GM19452 (cell line): ENCODE measurements at regions not wholly inside any gene's neighbourhood (a gene's known extent, or its start where the extent isn't known, plus 50 kb on each side); places are given as distances from the start of the nearest gene placed in this dataset.

ENCODE experiments used
- ATAC-seq: cut with Tn5 transposase; IDR thresholded peaks from one replicate; pipeline ENCODE4 v1.9.1; 2021; ENCODE audit not compliant: unreplicated experiment

DNA sequence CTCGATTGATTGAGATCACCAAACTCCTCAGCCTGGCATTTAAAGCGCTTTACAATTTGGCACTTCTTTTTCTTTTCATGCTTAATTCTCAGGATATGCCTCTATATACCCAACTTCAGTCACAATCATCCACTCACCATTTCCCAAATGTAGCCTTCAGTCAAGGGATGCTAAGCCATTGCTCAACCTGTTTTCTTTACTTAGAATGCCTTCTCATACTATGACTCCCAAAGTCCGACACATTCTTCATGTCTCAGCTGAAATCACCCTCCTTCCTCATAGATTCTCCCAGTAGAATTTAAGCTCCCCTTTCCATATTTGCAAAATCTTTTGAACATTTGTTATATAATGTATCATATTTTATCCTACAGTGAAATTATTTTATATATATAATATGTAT lies 467.0 kb downstream of the LRIG3 start:
- no peak for ATAC-seq

GRCh38 chr12:58455136-58455535 lies 465.2 kb downstream of the LRIG3 start:
- no peak for ATAC-seq

DNA sequence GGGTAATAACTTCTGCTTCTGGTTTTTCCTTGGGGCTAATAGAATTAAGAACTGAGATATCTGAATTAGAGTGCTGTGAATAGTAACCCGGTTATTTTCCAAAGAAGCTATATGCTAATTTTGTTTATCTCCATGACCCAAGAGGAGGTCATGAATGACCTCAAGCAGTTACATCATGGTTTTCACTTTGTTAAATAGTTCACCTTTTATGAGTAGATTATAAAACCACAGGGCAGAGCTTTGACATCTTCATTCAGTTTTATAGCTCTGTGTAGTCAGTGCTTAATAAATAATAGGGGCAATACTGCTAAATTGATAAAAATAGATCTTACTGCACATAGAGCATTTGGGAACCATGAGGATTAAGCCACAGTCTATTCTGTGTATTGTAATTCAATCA lies 462.2 kb downstream of the LRIG3 start:
- no peak for ATAC-seq

- no peak for ATAC-seq
Observed at GRCh38 chr12:58459191-58459590, 461.1 kb downstream of the LRIG3 start.

DNA sequence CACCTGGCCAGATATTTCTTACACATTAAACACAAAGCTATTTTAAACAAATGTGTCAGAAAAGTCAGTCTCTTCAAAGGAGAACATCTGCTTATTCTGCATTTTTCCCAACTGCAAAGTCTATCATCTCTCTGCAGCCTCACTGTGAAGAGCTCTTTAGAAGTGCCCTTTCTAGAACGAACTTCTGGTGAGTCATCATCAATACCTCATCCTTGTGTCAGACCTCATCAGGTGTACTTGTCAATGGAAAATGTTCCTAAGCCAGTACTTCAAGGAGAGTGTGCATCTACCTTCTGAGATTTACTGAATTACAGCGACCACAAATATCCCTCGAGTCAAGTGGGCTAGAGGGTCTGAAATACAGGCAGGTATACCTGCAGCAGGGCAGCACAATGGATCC lies 457.3 kb downstream of the LRIG3 start:
- no peak for ATAC-seq

GRCh38 chr12:58465418-58465817 lies 454.9 kb downstream of the LRIG3 start:
- no peak for ATAC-seq

DNA sequence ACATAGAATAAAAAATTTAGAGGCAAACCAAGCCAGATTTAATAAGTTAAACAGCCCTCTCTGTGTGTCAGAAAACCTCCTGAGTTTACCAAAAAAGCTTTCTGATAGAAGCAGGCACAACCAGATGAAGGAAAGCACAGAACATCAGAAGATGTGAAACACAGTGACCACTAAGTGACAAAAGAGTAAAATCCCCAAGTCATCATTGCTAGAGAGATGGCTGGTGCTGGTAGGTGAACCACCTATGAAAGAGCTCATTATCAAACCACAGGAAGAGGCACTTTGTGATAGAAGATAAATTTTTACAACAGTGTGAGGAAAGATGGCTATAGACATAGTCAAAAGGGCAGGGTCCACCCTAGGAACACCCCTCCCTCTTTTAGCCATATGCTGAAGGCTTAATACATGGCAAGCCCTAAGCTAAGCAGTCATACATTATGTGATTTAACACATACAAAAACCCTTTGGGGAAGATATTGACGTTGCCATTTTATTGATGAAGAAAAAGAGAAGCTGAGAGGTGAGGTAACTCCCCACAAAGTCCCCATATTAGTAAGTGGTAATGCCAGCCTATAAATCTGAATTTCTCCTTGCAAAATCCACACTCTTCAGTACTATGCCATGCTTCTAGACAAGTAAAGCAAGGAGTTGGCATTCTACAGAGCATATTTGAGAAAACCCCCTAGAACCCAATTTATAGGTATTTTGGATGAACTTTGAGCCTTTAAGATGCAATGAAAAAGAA lies 449.9 kb downstream of the LRIG3 start:
- no peak for ATAC-seq

- ATAC-seq = no peak
Observed at GRCh38 chr12:58479401-58479800, 440.9 kb downstream of the LRIG3 start.

GRCh38 chr12:58481811-58482210 lies 438.5 kb downstream of the LRIG3 start:
- ATAC-seq = no peak

GRCh38 chr12:58487255-58487654 lies 433.0 kb downstream of the LRIG3 start:
- ATAC-seq = no peak

DNA sequence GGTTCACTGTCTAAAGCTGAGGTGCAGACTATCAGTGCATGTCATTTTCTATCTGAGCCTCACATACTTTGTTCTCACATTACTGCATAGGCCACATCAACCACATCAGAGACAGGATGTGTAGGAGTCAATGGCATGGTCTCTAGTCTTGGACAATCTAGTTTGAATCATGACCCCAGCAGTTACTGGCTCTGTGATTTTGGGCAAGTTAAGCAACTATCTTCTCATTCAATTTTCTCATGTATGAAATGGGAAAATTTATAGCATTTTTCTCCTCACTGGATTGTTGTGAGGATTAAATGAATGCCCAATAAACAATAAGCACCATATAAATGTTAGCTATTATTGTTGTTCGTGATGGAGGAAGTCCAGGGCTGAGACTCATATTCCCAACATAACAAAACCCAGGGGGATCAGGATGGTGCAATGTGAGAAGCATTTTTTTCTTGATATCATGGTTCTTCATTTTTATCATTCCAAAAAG lies 432.6 kb downstream of the LRIG3 start:
- no peak for ATAC-seq

DNA sequence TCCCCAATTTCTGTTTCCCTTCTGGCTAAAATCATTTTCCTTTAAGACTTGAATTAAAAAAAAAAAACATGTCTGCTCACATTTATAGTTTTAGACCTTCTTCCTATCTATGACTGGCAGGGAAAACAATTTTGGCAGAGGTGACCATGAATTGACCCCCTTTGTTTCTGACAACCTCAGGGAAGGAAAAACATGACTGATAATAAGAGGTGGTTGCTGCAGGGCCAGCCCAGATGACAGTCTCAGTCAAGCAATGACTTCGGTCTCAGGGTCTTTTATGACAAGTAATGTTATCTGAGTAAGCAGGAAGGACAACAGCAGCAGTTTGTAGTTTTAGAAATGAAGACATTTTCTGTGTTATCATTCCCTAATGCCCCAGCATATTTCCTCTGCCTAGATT lies 430.9 kb downstream of the LRIG3 start:
- no peak for ATAC-seq

DNA sequence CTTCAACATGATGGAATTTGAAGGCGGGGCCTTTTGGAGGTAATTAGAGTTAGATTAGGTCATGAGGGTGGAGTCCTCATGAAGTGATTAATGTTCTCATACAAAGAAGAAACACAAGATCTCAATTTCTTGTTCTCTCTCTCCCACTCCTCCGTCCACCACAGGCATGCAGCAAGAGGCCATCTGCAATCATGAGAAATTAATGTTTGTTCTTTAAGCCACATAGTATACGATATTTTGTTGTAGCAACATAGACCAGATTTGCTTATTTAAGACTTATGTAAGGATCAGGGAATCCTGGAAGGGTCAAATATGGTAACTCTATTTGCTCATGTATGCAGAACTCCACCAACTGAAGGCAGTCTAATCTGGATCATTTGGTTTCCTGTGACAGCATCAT lies 429.0 kb downstream of the LRIG3 start:
- ATAC-seq = no peak

DNA sequence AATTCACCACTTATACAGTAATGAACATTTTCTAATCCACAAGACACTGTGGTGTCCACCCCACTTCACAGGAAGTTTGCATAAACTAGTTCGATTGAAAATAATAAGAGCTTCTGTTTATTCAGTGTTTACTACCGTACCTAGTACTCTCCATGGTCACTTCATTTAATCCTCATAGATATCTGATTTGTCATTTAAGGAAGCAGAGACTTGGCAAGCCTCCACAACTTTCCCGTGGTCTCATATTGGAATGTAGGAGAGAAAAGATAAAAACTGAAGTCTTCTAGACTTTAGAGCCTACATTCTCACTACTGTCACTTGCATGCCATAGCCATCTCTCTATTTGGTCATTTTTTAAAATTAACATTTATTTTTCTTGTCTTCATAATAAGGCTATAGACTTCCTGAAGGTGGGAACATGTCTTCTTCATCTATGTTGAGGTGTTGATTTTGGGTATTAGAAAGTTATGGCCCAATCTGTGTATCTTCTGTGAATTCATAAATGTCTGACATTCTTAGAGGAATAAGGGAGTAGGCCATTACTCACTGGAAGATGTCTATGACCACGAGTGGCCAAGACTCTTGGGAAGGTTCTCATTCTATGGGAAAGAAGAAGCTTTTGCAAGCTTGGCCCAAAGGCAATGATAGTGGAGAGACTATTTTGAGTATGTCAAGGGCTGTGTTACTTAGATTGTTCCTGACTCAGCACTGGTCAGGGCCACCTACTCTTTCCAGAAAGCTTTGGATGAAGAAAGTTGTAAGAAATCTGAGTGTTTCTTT lies 423.7 kb downstream of the LRIG3 start:
- no peak for ATAC-seq

GRCh38 chr12:58500399-58500798 lies 419.9 kb downstream of the LRIG3 start:
- no peak for ATAC-seq

DNA sequence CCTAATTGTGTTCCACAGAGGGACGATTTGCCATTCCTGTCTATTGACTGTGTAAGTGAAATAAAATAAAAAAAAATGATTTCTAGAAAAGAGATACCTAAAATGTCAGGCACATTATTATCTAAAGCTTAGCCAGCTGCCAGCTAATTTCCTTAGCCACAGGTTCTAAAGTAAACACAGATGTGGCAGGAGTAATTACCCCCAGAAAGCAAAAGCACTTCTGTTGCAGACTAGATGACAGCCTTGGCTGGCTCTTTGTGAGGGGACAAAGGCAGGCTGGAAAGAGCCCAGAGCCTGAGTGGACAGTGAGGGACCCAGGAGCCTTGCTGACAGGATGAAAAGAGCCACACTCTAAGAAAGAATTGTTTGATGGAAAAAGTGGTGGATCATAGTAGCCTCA lies 418.1 kb downstream of the LRIG3 start:
- ATAC-seq = no peak

DNA sequence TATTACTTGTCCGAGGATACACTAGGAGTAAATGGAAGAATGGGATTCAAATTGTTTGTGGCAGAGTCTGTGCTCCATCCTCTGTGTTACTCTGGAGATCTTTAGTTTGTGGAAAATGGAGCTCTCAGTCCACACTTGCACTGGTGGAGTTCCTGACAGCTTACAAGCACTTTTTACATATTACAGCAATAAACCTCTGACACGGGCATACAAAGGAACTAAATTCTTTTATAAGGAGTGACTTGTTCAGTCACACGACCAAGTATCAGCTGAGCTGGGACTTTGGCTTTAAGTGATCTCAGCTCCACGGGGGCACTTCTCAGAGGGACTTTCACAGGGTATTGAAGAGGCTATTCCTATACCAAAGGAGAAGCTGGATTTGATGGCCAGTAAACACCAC lies 417.5 kb downstream of the LRIG3 start:
- ATAC-seq = no peak

- no peak for ATAC-seq
Observed at GRCh38 chr12:58503731-58504130, 416.6 kb downstream of the LRIG3 start.

DNA sequence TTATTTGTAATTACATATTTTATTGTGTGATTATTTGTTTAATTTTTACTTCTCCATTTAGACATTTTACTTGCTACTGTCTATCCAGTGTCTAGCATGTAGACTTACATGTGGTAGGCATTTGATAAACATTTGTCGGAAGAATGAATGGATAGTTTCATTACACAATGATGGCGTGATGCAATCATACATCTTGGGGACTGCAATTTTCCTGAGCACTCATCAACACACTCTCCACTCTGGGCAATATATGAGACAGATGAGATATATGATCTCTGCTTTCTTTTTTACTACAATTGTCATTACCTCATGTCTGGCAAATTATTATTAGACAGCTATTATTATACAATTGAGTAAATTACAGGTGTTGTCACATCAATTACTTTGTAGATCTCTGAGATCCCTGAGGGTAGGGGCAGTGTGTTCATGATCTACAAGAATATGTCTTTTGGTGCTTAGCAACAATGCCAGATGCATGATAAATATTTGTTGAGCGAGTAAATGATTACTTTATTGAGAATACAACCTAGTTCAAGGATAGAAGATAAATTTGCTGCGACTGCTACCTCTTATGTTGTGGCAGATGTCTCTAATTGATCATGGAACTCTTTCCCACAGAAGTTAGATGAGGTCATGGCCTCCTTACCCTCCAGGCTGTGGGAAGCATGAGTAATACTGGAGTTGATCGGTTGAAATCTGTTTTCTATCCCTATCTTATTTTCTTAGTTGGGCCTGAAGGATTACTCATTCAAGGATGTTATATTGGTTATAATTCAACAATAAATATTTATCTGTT lies 416.0 kb downstream of the LRIG3 start:
- ATAC-seq = no peak

GRCh38 chr12:58509116-58509885 lies 411.0 kb downstream of the LRIG3 start:
- ATAC-seq = no peak

DNA sequence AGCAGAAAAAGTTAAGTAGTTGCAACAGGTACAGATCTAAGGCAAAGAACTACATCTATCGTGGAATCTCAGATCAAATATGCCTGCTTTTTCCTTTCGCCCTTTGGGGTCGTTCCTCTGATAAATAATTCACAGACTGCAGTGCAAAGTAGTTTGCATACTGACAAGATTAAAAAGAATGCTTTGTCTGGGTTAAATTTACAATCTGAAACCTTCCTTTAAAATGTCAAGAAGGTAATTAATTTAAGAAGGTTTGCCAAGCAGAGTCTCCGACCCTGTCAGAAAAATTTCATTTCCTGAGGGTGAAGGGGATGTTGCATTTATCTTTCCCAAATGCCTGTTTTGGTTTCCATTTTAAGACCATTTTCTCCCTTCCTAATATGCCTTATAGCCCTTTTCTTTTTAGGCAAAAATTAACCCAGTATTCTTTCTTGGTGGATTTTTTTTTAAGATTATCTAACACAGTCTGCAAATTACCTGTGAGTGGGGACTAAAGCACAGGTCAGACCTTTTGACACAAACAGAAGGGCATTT lies 406.9 kb downstream of the LRIG3 start:
- ATAC-seq = no peak
